SK-MEL-5 (cell line): ENCODE measurements at regions not wholly inside any gene's neighbourhood (a gene's known extent, or its start where the extent isn't known, plus 50 kb on each side); places are given as distances from the start of the nearest gene placed in this dataset.

Experiments
- DNase-seq: peaks from one replicate; pipeline ENCODE4 v3.0.0-alpha.2; 2016; ENCODE audit warnings: low read depth, low spot score
- in situ Hi-C: cut with HindIII; loops from 2 replicates; pipeline ENCODE4 v1.10.0; 2016; ENCODE audit warnings: low sequenced_read_pairs, high pct_unique_total_duplicates, low pct_unique_long_range_greater_than_20kb

- in situ Hi-C loops, result no loop called here
- DNase-seq, result no peak
Measured at GRCh38 chr3:81043009-81043408, 718.4 kb downstream of the GBE1 start.

GRCh38 chr3:81041331-81041730, 720.1 kb downstream of the GBE1 start:
- in situ Hi-C loops, result no loop called here
- DNase-seq, result no peak

GRCh38 chr3:81040107-81040506, 721.3 kb downstream of the GBE1 start:
- in situ Hi-C loops, result no loop called here

GRCh38 chr3:81033684-81034083, 727.8 kb downstream of the GBE1 start:
- in situ Hi-C loops, result no loop called here

More at GRCh38 chr3:81040107-81040506, 721.3 kb downstream of the GBE1 start:
- DNase-seq, result no peak

GRCh38 chr3:81033185-81033584, 728.3 kb downstream of the GBE1 start:
- in situ Hi-C loops, result no loop called here
- no peak for DNase-seq

More at GRCh38 chr3:81033684-81034083, 727.8 kb downstream of the GBE1 start:
- DNase-seq, result no peak

- in situ Hi-C loops, result no loop called here
- no peak for DNase-seq
Measured at GRCh38 chr3:81029861-81030260, 731.6 kb downstream of the GBE1 start.

GRCh38 chr3:81027344-81027743, 734.1 kb downstream of the GBE1 start:
- no peak for DNase-seq
- in situ Hi-C loops, result no loop called here

- no peak for DNase-seq
- in situ Hi-C loops, result no loop called here
Measured at GRCh38 chr3:81024560-81024959, 736.9 kb downstream of the GBE1 start.

- in situ Hi-C loops, result no loop called here
Measured at GRCh38 chr3:81022339-81022738, 739.1 kb downstream of the GBE1 start.

GRCh38 chr3:81013360-81013759, 748.1 kb downstream of the GBE1 start:
- DNase-seq, result no peak
- in situ Hi-C loops, result no loop called here

More at GRCh38 chr3:81022339-81022738, 739.1 kb downstream of the GBE1 start:
- DNase-seq, result no peak

- no peak for DNase-seq
Measured at GRCh38 chr3:81005992-81006391, 755.5 kb downstream of the GBE1 start.

GRCh38 chr3:81003817-81004216, 757.6 kb downstream of the GBE1 start:
- DNase-seq, result no peak
- in situ Hi-C loops, result no loop called here

More at GRCh38 chr3:81005992-81006391, 755.5 kb downstream of the GBE1 start:
- in situ Hi-C loops, result no loop called here

- no peak for DNase-seq
- in situ Hi-C loops, result no loop called here
Measured at GRCh38 chr3:81003008-81003645, 758.3 kb downstream of the GBE1 start.

- in situ Hi-C loops, result no loop called here
- DNase-seq, result no peak
Measured at GRCh38 chr3:80999481-80999880, 762.0 kb downstream of the GBE1 start.

GRCh38 chr3:80998022-80998421, 763.4 kb downstream of the GBE1 start:
- in situ Hi-C loops, result no loop called here
- no peak for DNase-seq

- in situ Hi-C loops, result no loop called here
- no peak for DNase-seq
Measured at GRCh38 chr3:80997622-80998021, 763.8 kb downstream of the GBE1 start.

- DNase-seq, result no peak
- in situ Hi-C loops, result no loop called here
Measured at GRCh38 chr3:80994767-80995166, 766.7 kb downstream of the GBE1 start.

- in situ Hi-C loops, result no loop called here
- no peak for DNase-seq
Measured at GRCh38 chr3:80994085-80994665, 767.3 kb downstream of the GBE1 start.

GRCh38 chr3:80993241-80993945, 768.1 kb downstream of the GBE1 start:
- DNase-seq, result no peak
- in situ Hi-C loops, result no loop called here
